ENCODE measurements at regions not wholly inside any gene's neighbourhood (a gene's known extent, or its start where the extent isn't known, plus 50 kb on each side); places are given as distances from the start of the nearest gene placed in this dataset.
"Not testable (repeated sequence)": the region's sequence is repeated elsewhere in the genome, so short reads cannot be mapped to it uniquely, and the experiment has no call there.

DNA sequence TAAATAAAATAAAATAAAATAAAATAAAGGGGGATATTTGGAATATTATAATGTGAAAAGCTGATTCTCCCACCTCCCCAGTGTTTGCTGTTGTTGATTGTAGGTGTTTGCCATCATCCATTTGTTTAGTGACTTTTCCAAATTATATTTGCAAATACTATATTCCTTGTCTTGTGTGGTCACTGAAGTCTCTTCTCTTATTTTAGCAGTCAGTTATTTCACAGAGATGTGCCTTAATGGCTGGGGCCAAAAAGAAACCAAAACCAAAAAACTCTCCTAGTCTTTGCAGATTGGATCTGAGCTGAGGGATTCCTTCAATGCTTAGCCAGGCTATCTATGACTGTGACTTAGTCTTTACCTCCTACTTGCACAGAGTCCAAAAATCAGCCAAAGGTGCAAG, 70.9 kb upstream of the ZNF169 start:
- DNase-seq, result no peak

DNA sequence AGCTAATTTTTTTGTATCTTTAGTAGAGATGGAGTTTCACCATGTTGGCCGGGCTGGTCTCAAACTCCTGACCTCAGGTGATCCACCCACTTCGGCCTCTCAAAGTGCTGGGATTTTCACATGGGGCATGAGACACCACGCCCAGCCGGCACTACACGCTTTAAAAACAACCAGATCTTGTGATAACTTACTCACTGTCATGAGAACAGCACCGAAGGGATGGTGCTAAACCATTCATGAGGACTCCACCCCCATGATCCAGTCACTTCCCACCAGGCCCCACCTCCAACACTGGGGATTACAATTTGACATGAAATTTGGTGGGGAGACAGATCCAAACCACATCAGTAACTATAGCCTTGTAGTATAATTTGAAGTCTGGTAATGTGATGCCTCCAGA, 67.4 kb upstream of the ZNF169 start:
- DNase-seq, result not testable (repeated sequence)

DNA sequence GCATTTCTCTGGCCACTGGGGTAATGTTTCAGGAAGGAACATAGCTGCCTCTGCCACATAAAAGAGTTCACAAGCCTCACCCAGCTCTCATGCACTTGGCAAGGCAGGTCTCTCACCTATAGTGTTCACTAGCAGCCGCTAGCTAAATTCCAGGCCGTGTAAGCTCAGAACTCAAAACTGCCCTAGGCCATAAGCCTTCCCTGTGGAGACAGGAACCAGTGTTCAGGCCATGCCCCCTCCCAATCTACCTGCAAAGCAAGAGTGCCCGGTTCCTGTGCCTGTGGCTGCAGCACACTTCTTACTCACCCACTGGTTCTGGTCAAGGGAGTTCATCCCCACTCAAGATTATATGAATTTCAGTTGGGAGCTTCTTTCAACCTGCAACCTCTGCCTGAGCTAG, 60.7 kb upstream of the ZNF169 start:
- no peak for DNase-seq

DNA sequence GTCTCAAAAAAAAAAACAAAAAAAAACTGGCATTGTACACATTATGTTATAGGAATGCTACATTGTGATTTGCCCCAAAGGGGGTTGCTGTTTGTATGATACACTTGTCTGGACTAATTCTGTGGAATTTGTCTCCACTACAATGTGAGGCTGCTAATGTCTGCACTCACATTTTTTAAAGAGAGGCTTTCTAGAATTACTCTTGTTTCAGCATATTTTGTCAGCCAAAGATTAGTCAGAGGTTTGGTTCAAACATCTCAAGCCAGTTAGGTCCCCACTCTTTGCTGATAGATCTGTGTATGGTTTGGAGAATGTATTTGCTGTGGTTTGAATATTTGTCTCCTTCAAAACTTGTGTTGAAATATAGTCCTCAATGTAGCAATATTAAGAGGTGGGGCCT, 59.3 kb upstream of the ZNF169 start:
- no peak for DNase-seq

DNA sequence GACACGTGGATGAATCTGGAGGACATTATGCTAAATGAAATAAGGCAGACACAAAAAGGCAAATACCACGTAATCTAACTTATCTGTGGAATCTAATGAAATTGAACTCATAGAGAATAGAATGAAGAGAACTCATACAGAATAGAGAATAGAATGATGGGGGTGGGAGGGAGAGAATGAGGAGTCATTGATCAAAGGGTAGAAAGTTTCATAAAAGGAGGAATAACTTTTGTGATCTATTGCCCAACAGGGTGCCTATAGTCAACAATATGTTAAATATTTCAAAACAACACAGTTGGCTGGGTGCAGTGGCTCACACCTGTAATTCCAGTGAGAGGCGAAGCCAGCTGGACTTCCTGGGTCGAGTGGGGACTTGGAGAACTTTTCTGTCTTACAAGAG, 54.9 kb upstream of the ZNF169 start:
- no peak for DNase-seq

DNA sequence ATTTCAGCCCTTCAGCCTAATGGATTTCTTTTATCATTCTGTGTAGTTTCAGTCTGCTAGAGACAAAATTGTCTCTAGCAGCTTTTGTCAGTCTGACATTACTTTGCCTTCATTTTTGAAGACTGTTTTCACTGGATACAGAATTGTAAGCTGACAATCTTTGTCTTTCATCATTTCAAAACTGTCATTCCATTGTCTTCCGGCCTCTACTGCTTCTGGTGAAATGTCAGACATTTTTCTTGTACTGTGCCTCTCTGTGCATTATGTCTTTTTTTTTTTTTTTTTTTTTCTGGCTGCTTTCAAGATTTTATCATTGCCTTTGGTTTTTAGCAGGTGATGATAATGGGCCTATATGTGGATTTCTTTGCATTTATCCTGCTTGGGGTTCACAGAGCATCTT, 51.3 kb upstream of the ZNF169 start:
- DNase-seq, result no peak

Data from amygdala (tissue), 56 donors.